GM19463 (cell line): ENCODE measurements at regions not wholly inside any gene's neighbourhood (a gene's known extent, or its start where the extent isn't known, plus 50 kb on each side); places are given as distances from the start of the nearest gene placed in this dataset.

ENCODE experiments used
- ATAC-seq: cut with Tn5 transposase; IDR thresholded peaks from one replicate; pipeline ENCODE4 v1.9.1; 2021; ENCODE audit warnings: mild to moderate bottlenecking, moderate library complexity; ENCODE audit not compliant: unreplicated experiment

- ATAC-seq = no peak
These were observed 125.2 kb upstream of the COL3A1 start for GRCh38 chr2:188848887-188849435.

- no peak for ATAC-seq
These were observed 123.4 kb upstream of the COL3A1 start for GRCh38 chr2:188850786-188851185.

- ATAC-seq = no peak
These were observed 122.9 kb upstream of the COL3A1 start for GRCh38 chr2:188851311-188851710.

- no peak for ATAC-seq
These were observed 122.3 kb upstream of the COL3A1 start for GRCh38 chr2:188851826-188852225.

GRCh38 chr2:188852772-188853171 lies 121.4 kb upstream of the COL3A1 start:
- no peak for ATAC-seq

GRCh38 chr2:188853307-188853706 lies 120.9 kb upstream of the COL3A1 start:
- no peak for ATAC-seq

GRCh38 chr2:188865681-188866080 lies 108.5 kb upstream of the COL3A1 start:
- no peak for ATAC-seq

- ATAC-seq = no peak
These were observed 104.6 kb upstream of the COL3A1 start for GRCh38 chr2:188869550-188869949.

GRCh38 chr2:188870289-188870688 lies 103.9 kb upstream of the COL3A1 start:
- no peak for ATAC-seq

- ATAC-seq = no peak
These were observed 99.1 kb upstream of the COL3A1 start for GRCh38 chr2:188875104-188875503.

GRCh38 chr2:188878716-188879115 lies 95.5 kb upstream of the COL3A1 start:
- ATAC-seq = no peak

- no peak for ATAC-seq
These were observed 93.4 kb upstream of the COL3A1 start for GRCh38 chr2:188880740-188881139.

GRCh38 chr2:188881434-188881833 lies 92.7 kb upstream of the COL3A1 start:
- no peak for ATAC-seq

GRCh38 chr2:188884046-188884445 lies 90.1 kb upstream of the COL3A1 start:
- no peak for ATAC-seq

GRCh38 chr2:188884517-188884916 lies 89.7 kb upstream of the COL3A1 start:
- no peak for ATAC-seq

- ATAC-seq = no peak
These were observed 85.0 kb upstream of the COL3A1 start for GRCh38 chr2:188889187-188889586.

GRCh38 chr2:188890755-188891154 lies 83.4 kb upstream of the COL3A1 start:
- no peak for ATAC-seq

GRCh38 chr2:188892636-188893035 lies 81.5 kb upstream of the COL3A1 start:
- ATAC-seq = no peak

- no peak for ATAC-seq
These were observed 80.2 kb upstream of the COL3A1 start for GRCh38 chr2:188893972-188894371.

- no peak for ATAC-seq
These were observed 79.2 kb upstream of the COL3A1 start for GRCh38 chr2:188894979-188895378.

- ATAC-seq = no peak
These were observed 77.1 kb upstream of the COL3A1 start for GRCh38 chr2:188897096-188897495.

- ATAC-seq = no peak
These were observed 75.9 kb upstream of the COL3A1 start for GRCh38 chr2:188898261-188898660.

- ATAC-seq = no peak
These were observed 71.2 kb upstream of the COL3A1 start for GRCh38 chr2:188902901-188903491.
